Liver (tissue), 3 donors: ENCODE measurements at regions not wholly inside any gene's neighbourhood (a gene's known extent, or its start where the extent isn't known, plus 50 kb on each side); places are given as distances from the start of the nearest gene placed in this dataset.

Experiments used
- CTCF ChIP-seq: fragments of 150-350 bp; IDR thresholded peaks from 2 replicates; pipeline ENCODE4 v1.5.1; 2017; ENCODE audit warnings: improper control_type of control experiment, low read depth, low read length; ENCODE audit not compliant: missing input control
- GABPA ChIP-seq, 2 donors: IDR thresholded peaks in 1 of 2; conservative IDR thresholded peaks in 1 of 2; 2 replicates each; pipeline ENCODE4 v1.6.1; 2016; ENCODE audit warnings: antibody characterized with exemption in 2 of 2, mild to moderate bottlenecking in 1 of 2, moderate library complexity in 1 of 2
- HNF4A ChIP-seq, 2 donors: conservative IDR thresholded peaks; 2 replicates each; pipeline ENCODE4 v1.6.1; 2016; ENCODE audit warnings: antibody characterized with exemption in 2 of 2, mild to moderate bottlenecking in 2 of 2
- HNF4G ChIP-seq: IDR thresholded peaks from 2 replicates; pipeline ENCODE4 v1.6.1; 2016; ENCODE audit warnings: antibody characterized with exemption
- JUND ChIP-seq, 2 donors: IDR thresholded peaks; 2 replicates each; pipeline ENCODE4 v1.6.1; 2016; ENCODE audit warnings: antibody characterized with exemption in 2 of 2
- NR2F2 ChIP-seq: IDR thresholded peaks from 2 replicates; pipeline ENCODE4 v1.6.1; 2016; ENCODE audit warnings: antibody characterized with exemption
- RAD21 ChIP-seq, 2 donors: IDR thresholded peaks; 2 replicates each; pipeline ENCODE4 v1.6.1; 2016; ENCODE audit warnings: antibody characterized with exemption in 2 of 2, mild to moderate bottlenecking in 2 of 2
- RXRA ChIP-seq, 2 donors: IDR thresholded peaks; 2 replicates each; pipeline ENCODE4 v1.6.1; 2017 to 2018; ENCODE audit warnings: antibody characterized with exemption in 2 of 2, mild to moderate bottlenecking in 1 of 2
- SP1 ChIP-seq: IDR thresholded peaks from 2 replicates; pipeline ENCODE4 v1.6.1; 2018; ENCODE audit warnings: antibody characterized with exemption, mild to moderate bottlenecking
- TAF1 ChIP-seq: conservative IDR thresholded peaks from 2 replicates; pipeline ENCODE4 v1.6.1; 2016; ENCODE audit warnings: antibody characterized with exemption, mild to moderate bottlenecking
- ZBTB33 ChIP-seq: IDR thresholded peaks from 2 replicates; pipeline ENCODE4 v1.6.1; 2016; ENCODE audit warnings: antibody characterized with exemption
- TF ChIP-seq, protein P1 (sequence below): IDR thresholded peaks from 2 replicates; pipeline ENCODE4 v1.6.1; 2016; ENCODE audit warnings: antibody characterized with exemption
- TF ChIP-seq, protein P2 (sequence below): IDR thresholded peaks from 2 replicates; pipeline ENCODE4 v1.6.1; 2016; ENCODE audit warnings: antibody characterized with exemption
- donor health status: healthy.
- donor health status: healthy.

GRCh38 chr9:32069169-32069813, 315.2 kb upstream of the ACO1 start:
- peak; percentile 26 for TF ChIP-seq CTCF
- TF ChIP-seq GABPA (IDR thresholded peaks at IDR 0.05 in 1 of 2, conservative IDR thresholded peaks at IDR 0.05 in 1 of 2) = no peak
- TF ChIP-seq NR2F2 = no peak
- TF ChIP-seq, protein P1, sequence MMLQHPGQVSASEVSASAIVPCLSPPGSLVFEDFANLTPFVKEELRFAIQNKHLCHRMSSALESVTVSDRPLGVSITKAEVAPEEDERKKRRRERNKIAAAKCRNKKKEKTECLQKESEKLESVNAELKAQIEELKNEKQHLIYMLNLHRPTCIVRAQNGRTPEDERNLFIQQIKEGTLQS = no peak
- no peak for TF ChIP-seq HNF4G
- TF ChIP-seq, protein P2, sequence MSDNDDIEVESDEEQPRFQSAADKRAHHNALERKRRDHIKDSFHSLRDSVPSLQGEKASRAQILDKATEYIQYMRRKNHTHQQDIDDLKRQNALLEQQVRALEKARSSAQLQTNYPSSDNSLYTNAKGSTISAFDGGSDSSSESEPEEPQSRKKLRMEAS = no peak
- peak; percentile 9 to 26 for TF ChIP-seq RAD21 (IDR thresholded peaks at IDR 0.05)
- no peak for TF ChIP-seq ZBTB33
- no peak for TF ChIP-seq HNF4A (conservative IDR thresholded peaks at IDR 0.05)
- no peak for TF ChIP-seq TAF1
- TF ChIP-seq RXRA (IDR thresholded peaks at IDR 0.05) = no peak
- no peak for TF ChIP-seq SP1
- TF ChIP-seq JUND (IDR thresholded peaks at IDR 0.05) = no peak
